ENCODE measurements at regions not wholly inside any gene's neighbourhood (a gene's known extent, or its start where the extent isn't known, plus 50 kb on each side); places are given as distances from the start of the nearest gene placed in this dataset.

GRCh38 chr9:97758334-97758916, 61.3 kb upstream of the XPA start (continued):
- no peak for TF ChIP-seq TRIM28 (IDR thresholded peaks at IDR 0.05; ENCODE audit: borderline replicate concordance, low read length)

- CTCF ChIA-PET: no interaction called here
Observed at GRCh38 chr9:97759581-97760288, 62.6 kb upstream of the XPA start.

GRCh38 chr9:97761056-97761598, 64.0 kb upstream of the XPA start:
- CTCF ChIA-PET: interaction anchor here (0.6 to 1.1 kb wide), 2 partner anchors 34 to 64 kb away, joined by 3 to 4 read pairs; partner anchors contain the start of gene XPA

More at GRCh38 chr9:97759581-97760288, 62.6 kb upstream of the XPA start:
- Histone ChIP-seq H3K9me3 (ENCODE audit: control insufficient read depth, insufficient read depth, low read depth, low read length) (no peaks in the 10 kb centered on the region), H3K4me1 (ENCODE audit: control insufficient read depth, insufficient read depth, low read length) (no peaks in the 10 kb centered on the region), H3K4me3 (ENCODE audit: low read depth, low read length) (no peak overlapping the region), H3K36me3 (ENCODE audit: control insufficient read depth in 2 of 2, insufficient read depth in 1 of 2, low read length in 2 of 2) (no peaks in the 10 kb centered on the region), H3K27ac (ENCODE audit: extremely low read depth, low read depth, low read length) (no peak overlapping the region)
- POLR2A ChIA-PET: no interaction called here
- TF ChIP-seq ZNF664 (tag by site-specific recombination; IDR thresholded peaks at IDR 0.05) (no peak), ELK4 (IDR thresholded peaks at IDR 0.05; ENCODE audit: borderline replicate concordance, low read depth, low read length) (no peak), ZNF785 (tag by site-specific recombination; IDR thresholded peaks at IDR 0.05) (no peak), BCL11A (tag by site-specific recombination; IDR thresholded peaks at IDR 0.05; ENCODE audit: low read depth) (no peak), ZNF37A (tag by site-specific recombination; IDR thresholded peaks at IDR 0.05) (no peak), ZNF146 (tag by site-specific recombination; IDR thresholded peaks at IDR 0.05) (no peak)

GRCh38 chr9:97761879-97762278, 64.7 kb upstream of the XPA start:
- TF ChIP-seq ZNF10 (tag by site-specific recombination; IDR thresholded peaks at IDR 0.05): no peak
- no peak for TF ChIP-seq WT1 (tag by site-specific recombination; IDR thresholded peaks at IDR 0.05)
- TF ChIP-seq ZNF138 (tag by site-specific recombination; IDR thresholded peaks at IDR 0.05; ENCODE audit: borderline replicate concordance): no peak
- TF ChIP-seq ZNF488 (tag by site-specific recombination; IDR thresholded peaks at IDR 0.05): no peak
- TF ChIP-seq OVOL3 (tag by site-specific recombination; IDR thresholded peaks at IDR 0.05): no peak
- no peak for TF ChIP-seq ZNF292 (tag by site-specific recombination; IDR thresholded peaks at IDR 0.05; ENCODE audit: borderline replicate concordance, low read depth)
- TF ChIP-seq ZSCAN23 (tag by site-specific recombination; IDR thresholded peaks at IDR 0.05): no peak
- no peak for TF ChIP-seq FEZF1 (tag by site-specific recombination; IDR thresholded peaks at IDR 0.05)
- no peaks in the 10 kb centered on the region for H3K4me1 ChIP-seq (ENCODE audit: control insufficient read depth, insufficient read depth, low read length)
- H3K4me3 ChIP-seq (ENCODE audit: low read depth, low read length): no peak overlapping the region
- POLR2A ChIA-PET: no interaction called here
- H3K27ac ChIP-seq (ENCODE audit: extremely low read depth, low read depth, low read length): no peak overlapping the region
- no peaks in the 10 kb centered on the region for H3K9me3 ChIP-seq (ENCODE audit: control insufficient read depth, insufficient read depth, low read depth, low read length)
- CTCF ChIA-PET: no interaction called here
- H3K36me3 ChIP-seq (ENCODE audit: control insufficient read depth in 2 of 2, insufficient read depth in 1 of 2, low read length in 2 of 2): no peaks in the 10 kb centered on the region

More at GRCh38 chr9:97761056-97761598, 64.0 kb upstream of the XPA start:
- POLR2A ChIA-PET: no interaction called here
- H3K36me3 ChIP-seq (ENCODE audit: control insufficient read depth in 2 of 2, insufficient read depth in 1 of 2, low read length in 2 of 2): no peaks in the 10 kb centered on the region
- no peak overlapping the region for H3K4me3 ChIP-seq (ENCODE audit: low read depth, low read length)
- no peaks in the 10 kb centered on the region for H3K9me3 ChIP-seq (ENCODE audit: control insufficient read depth, insufficient read depth, low read depth, low read length)
- no peaks in the 10 kb centered on the region for H3K4me1 ChIP-seq (ENCODE audit: control insufficient read depth, insufficient read depth, low read length)
- TF ChIP-seq ZNF140 (tag by site-specific recombination; IDR thresholded peaks at IDR 0.05) (no peak), ZFP3 (tag by site-specific recombination; IDR thresholded peaks at IDR 0.05; ENCODE audit: low read depth) (no peak), ZNF10 (tag by site-specific recombination; IDR thresholded peaks at IDR 0.05) (no peak), MYNN (tag by site-specific recombination; IDR thresholded peaks at IDR 0.05; ENCODE audit: borderline replicate concordance) (no peak), AEBP2 (tag by site-specific recombination; IDR thresholded peaks at IDR 0.05; ENCODE audit: borderline replicate concordance) (no peak), ZNF155 (tag by site-specific recombination; IDR thresholded peaks at IDR 0.05) (no peak), ZNF501 (tag by site-specific recombination; IDR thresholded peaks at IDR 0.05) (no peak), ZNF366 (tag by site-specific recombination; conservative IDR thresholded peaks at IDR 0.05) (no peak)
- H3K27ac ChIP-seq (ENCODE audit: extremely low read depth, low read depth, low read length): no peak overlapping the region
